ENCODE measurements at regions not wholly inside any gene's neighbourhood (a gene's known extent, or its start where the extent isn't known, plus 50 kb on each side); places are given as distances from the start of the nearest gene placed in this dataset.

DNA sequence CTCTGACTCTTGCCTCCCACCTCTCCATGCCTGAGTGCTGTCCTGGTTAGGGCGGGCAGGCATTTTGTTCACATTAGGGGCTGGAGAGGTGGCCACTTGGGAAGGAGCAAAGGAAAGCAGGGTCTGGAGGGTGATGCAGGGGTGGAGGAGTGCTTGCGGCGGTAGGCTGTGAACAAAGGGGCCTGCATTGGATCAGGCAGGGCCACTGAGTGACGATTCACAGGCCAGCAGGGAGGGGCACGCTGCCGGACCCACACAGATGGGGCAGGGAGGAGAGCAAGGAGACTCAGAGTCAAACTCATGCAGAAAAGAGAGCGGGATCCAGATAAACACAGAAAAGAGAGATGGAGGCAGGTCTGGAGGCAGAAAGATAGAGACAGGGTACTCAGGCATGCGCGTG lies 58.4 kb upstream of the TBX3 start:
- Histone ChIP-seq H3K9ac (replicated peaks in 1 of 4; ENCODE audit: extremely low read depth in 1 of 4, low read depth in 3 of 4, low read length in 3 of 4) (no peak overlapping the region), H3K14ac (ENCODE audit: insufficient read length) (no peak overlapping the region), H4K91ac (replicated peaks; ENCODE audit: insufficient read length, low read length) (peak overlapping the region; percentile 15), H3K4me3 (ENCODE audit: extremely low read depth in 1 of 4, insufficient read depth in 2 of 4, low read depth in 3 of 4, low read length in 4 of 4) (no peak overlapping the region), H3K27ac (ENCODE audit: low read depth, low read length) (no peak overlapping the region), H3K4me1 (replicated peaks in 1 of 4; ENCODE audit: control insufficient read depth in 3 of 4, insufficient read depth in 4 of 4, low read length in 3 of 4) (peaks cover 0 to 9% (median 2%) of the 10 kb centered on the region in 4 experiments; a peak in 5 of 7 replicates), H3K4me2 (ENCODE audit: insufficient read depth in 1 of 2, low read depth in 2 of 2, low read length in 2 of 2) (no peak overlapping the region), H3K9me3 (ENCODE audit: insufficient read depth in 2 of 2, low read depth in 1 of 2, low read length in 1 of 2) (no peaks in the 10 kb centered on the region), H2BK12ac (ENCODE audit: low read depth, low read length) (no peak overlapping the region), H3K4ac (replicated peaks; ENCODE audit: insufficient read length, low read depth, low read length) (no peak overlapping the region), H2AK5ac (ENCODE audit: low read depth, low read length) (no peak overlapping the region), H4K5ac (ENCODE audit: insufficient read length, low read depth, low read length) (no peak overlapping the region), H3K36me3 (ENCODE audit: control insufficient read depth in 2 of 4, insufficient read depth in 4 of 4, low read length in 3 of 4) (no peaks in the 10 kb centered on the region), H2BK15ac (ENCODE audit: low read length) (no peak overlapping the region), H3K23me2 (ENCODE audit: low read depth, low read length) (no peaks in the 10 kb centered on the region; the same call in 1 of the 2 replicates), H2BK20ac (ENCODE audit: low read length) (no peak overlapping the region), H2BK5ac (ENCODE audit: low read depth, low read length) (no peak overlapping the region), H3K79me1 (ENCODE audit: low read depth, low read length) (no peaks in the 10 kb centered on the region), H3K18ac (ENCODE audit: extremely low read depth, low read length) (no peak overlapping the region), H3K27me3 (replicated peaks in 1 of 4; ENCODE audit: control insufficient read depth in 3 of 4, extremely low read depth in 1 of 4, insufficient read depth in 3 of 4, low read length in 3 of 4) (peaks cover 0 to 3% (median 2%) of the 10 kb centered on the region in 4 experiments; a peak in 5 of 7 replicates), H2AFZ (ENCODE audit: low read length) (no peak overlapping the region), H3K79me2 (ENCODE audit: control insufficient read depth in 1 of 2, insufficient read depth in 2 of 2, low read length in 2 of 2) (no peaks in the 10 kb centered on the region), H2BK120ac (replicated peaks; ENCODE audit: low read depth, low read length) (no peak overlapping the region), H3K56ac (replicated peaks; ENCODE audit: insufficient read length, low read depth, low read length) (no peak overlapping the region), H3K23ac (ENCODE audit: insufficient read length) (no peak overlapping the region), H4K8ac (ENCODE audit: extremely low read depth, insufficient read depth, low read length) (0 out of 2 replicates have a peak overlapping the region, but pooled peaks have one; percentile 57), H4K20me1 (replicated peaks in 1 of 2; ENCODE audit: control insufficient read depth in 1 of 2, insufficient read depth in 2 of 2, low read length in 2 of 2) (no peaks in the 10 kb centered on the region)
- 80% methylated on average over 8 of the region's 9 CpGs; no CpG with 5 or more reads in 1 of the 2 experiments for WGBS, 2 experiments (ENCODE audit: extremely low coverage in 1 of 2, insufficient coverage in 1 of 2, insufficient read length in 1 of 2, insufficient replicate concordance in 2 of 2, low coverage in 1 of 2, low lambda C conversion rate in 2 of 2, missing lambda C conversion rate in 1 of 2)
- DNase-seq (ENCODE audit: low read depth in 1 of 2, low spot score in 2 of 2) (no peak), FAIRE-seq (no peak)
- ChIA-PET POLR2A (ENCODE audit: partially characterized antibody) (no interaction called here), CTCF (ENCODE audit: partially characterized antibody) (interaction anchor here (0.7 to 1.2 kb wide), 4 partner anchors 15 to 1017 kb away, joined by 3 read pairs; no protein-coding TSS in a partner anchor)
- TF ChIP-seq CHD1 (IDR thresholded peaks at IDR 0.05; ENCODE audit: low read depth, low read length) (no peak), RBBP5 (IDR thresholded peaks at IDR 0.05; ENCODE audit: borderline replicate concordance, low read depth, low read length) (no peak)

Data from H1 (cell line).